Astrocyte (in vitro differentiated cells and primary cell): ENCODE measurements at regions not wholly inside any gene's neighbourhood (a gene's known extent, or its start where the extent isn't known, plus 50 kb on each side); places are given as distances from the start of the nearest gene placed in this dataset.

Experiments used
- DNase-seq: peaks from one replicate; pipeline ENCODE4 v3.0.0-alpha.2; 2010; ENCODE audit warnings: low read depth
- FAIRE-seq: peaks from 2 replicates; lab custom pipeline; 2011; peaks lifted over from hg19 to GRCh38; lab: Jason Lieb, UNC
- H2AFZ ChIP-seq: 2 replicates; pipeline ENCODE4 v1.6.0; 2012; ENCODE audit warnings: low read depth, low read length, inconsistent platforms
- H3K27ac ChIP-seq: 2 replicates; pipeline ENCODE4 v1.5.1; 2011; ENCODE audit warnings: low read depth, low read length, inconsistent platforms
- H3K27me3 ChIP-seq: 2 replicates; pipeline ENCODE4 v1.6.0; 2011; ENCODE audit warnings: low read length, inconsistent platforms; ENCODE audit not compliant: insufficient read depth
- H3K36me3 ChIP-seq: 2 replicates; pipeline ENCODE4 v1.5.1; 2011; ENCODE audit warnings: low read length, inconsistent platforms; ENCODE audit not compliant: insufficient read depth
- H3K4me1 ChIP-seq: 2 replicates; pipeline ENCODE4 v1.5.1; 2011; ENCODE audit warnings: low read length, inconsistent platforms; ENCODE audit not compliant: insufficient read depth
- H3K4me2 ChIP-seq: 2 replicates; pipeline ENCODE4 v1.6.0; 2012; ENCODE audit warnings: low read length, inconsistent platforms
- H3K4me3 ChIP-seq: 2 replicates; pipeline ENCODE4 v1.5.1; 2011; ENCODE audit warnings: low read depth, mild to moderate bottlenecking, low read length, inconsistent platforms; ENCODE audit not compliant: insufficient read depth
- H3K79me2 ChIP-seq: 2 replicates; pipeline ENCODE4 v1.6.0; 2012; ENCODE audit warnings: mild to moderate bottlenecking, low read length, inconsistent platforms; ENCODE audit not compliant: insufficient read depth
- H3K9ac ChIP-seq: 2 replicates; pipeline ENCODE4 v1.6.0; 2012; ENCODE audit warnings: mild to moderate bottlenecking, low read length, inconsistent platforms
- H3K9me3 ChIP-seq: 2 replicates; pipeline ENCODE4 v1.5.1; 2012; ENCODE audit warnings: low read depth, mild to moderate bottlenecking, low read length, inconsistent platforms; ENCODE audit not compliant: insufficient read depth
- H4K20me1 ChIP-seq: 2 replicates; pipeline ENCODE4 v1.6.0; 2012; ENCODE audit warnings: low read length, inconsistent platforms; ENCODE audit not compliant: insufficient read depth
- H3K27ac Mint-ChIP-seq: one replicate; pipeline ENCODE4 v1.8.0; 2021; ENCODE audit warnings: mild to moderate bottlenecking, mixed read lengths; ENCODE audit not compliant: unreplicated experiment
- H3K27me3 Mint-ChIP-seq: one replicate; pipeline ENCODE4 v1.8.0; 2021; ENCODE audit warnings: low read depth, mixed read lengths; ENCODE audit not compliant: unreplicated experiment
- H3K36me3 Mint-ChIP-seq: one replicate; pipeline ENCODE4 v1.8.0; 2021; ENCODE audit warnings: low read depth, mixed read lengths; ENCODE audit not compliant: unreplicated experiment
- H3K4me1 Mint-ChIP-seq: one replicate; pipeline ENCODE4 v1.8.0; 2021; ENCODE audit warnings: low read depth, mixed read lengths; ENCODE audit not compliant: unreplicated experiment
- H3K4me3 Mint-ChIP-seq: one replicate; pipeline ENCODE4 v1.8.0; 2021; ENCODE audit warnings: mild to moderate bottlenecking, moderate library complexity, mixed read lengths; ENCODE audit not compliant: unreplicated experiment
- H3K9me3 Mint-ChIP-seq: one replicate; pipeline ENCODE4 v1.8.0; 2021; ENCODE audit warnings: mild to moderate bottlenecking, mixed read lengths; ENCODE audit not compliant: unreplicated experiment
- CTCF ChIP-seq: IDR thresholded peaks from 2 replicates; pipeline ENCODE4 v1.5.1; 2011; ENCODE audit warnings: low read depth, mild to moderate bottlenecking, inconsistent platforms, low read length, moderate library complexity; ENCODE audit not compliant: insufficient read depth
- EZH2 ChIP-seq: IDR thresholded peaks from 2 replicates; pipeline ENCODE4 v1.6.1; 2012; ENCODE audit warnings: mild to moderate bottlenecking, low read length, inconsistent platforms; ENCODE audit not compliant: insufficient read depth

DNA sequence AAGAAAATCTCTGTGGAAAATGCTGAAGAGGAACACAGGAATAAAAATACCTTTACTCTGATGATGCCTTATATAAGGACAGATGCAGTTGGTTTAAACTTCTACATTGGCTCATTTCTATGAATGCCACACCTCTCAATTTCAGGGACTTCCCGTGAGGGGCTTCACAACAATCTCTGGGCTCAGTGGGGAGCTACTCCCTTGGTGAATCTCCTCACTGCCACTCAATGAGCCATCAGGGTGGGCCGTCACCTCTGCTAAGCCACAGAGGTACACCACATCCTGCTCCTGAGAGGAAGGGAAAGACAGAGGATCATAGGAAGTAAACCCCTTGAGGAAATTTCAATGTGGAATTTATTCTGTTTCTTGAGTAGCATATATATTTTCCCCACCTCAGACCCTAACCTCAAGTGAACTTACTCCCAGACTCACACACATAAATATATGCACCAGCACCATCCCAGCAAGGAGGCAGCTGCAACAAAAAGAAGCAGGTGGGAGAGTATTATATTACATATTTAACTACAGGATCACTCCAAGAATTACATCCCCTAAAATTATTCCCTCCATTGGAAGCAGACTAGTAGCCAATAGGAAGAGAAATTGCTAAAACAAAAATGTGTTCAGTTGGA lies 63.3 kb upstream of the PRSS1 start:
- FAIRE-seq: no peak
- no peak overlapping the region for H3K27ac Mint-ChIP-seq

DNA sequence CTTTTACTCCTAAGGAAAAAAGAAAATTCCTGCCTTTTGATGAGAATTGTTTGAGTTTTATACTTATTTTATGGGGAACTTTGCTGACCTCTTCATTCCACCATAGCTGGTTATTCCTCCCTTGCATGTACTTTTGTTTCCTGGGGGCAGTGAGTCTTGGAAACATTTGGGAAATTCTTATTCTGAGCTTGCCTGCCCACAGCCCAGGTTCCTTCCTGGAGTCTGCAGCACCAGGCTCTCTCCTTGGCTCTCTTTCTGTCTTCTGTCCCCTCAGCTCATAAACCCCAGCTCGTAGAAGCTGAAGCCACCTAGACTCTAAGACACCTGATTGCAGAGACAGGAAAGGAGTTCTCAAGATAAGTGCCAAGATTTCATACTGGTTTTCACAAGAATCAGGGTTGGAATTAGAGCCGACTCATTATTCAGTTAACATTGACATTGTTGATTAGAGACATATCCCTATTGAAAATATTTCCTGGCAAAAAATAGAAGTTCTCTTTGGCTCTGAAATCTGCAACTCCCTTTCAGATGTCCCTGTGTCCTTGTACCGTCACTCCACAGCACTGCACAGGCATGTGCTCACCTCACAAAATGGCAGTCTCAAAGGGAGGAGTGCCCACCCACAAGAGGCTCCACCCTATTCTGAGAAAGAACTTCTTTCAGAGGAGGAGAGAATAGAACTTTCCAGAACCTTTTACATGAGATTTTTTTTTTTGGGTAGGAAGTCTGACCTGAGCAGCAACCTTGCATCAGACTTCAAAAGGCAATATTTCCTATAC lies 67.8 kb upstream of the PRSS1 start:
- no peak overlapping the region for H3K4me2 ChIP-seq
- H3K9me3 ChIP-seq: no peaks in the 10 kb centered on the region
- no peak for FAIRE-seq
- no peaks in the 10 kb centered on the region for H3K79me2 ChIP-seq
- no peak for DNase-seq
- TF ChIP-seq EZH2 (no peak), CTCF (no peak)
- Mint-ChIP-seq H3K4me3 (no peak overlapping the region), H3K27ac (no peak overlapping the region), H3K9me3 (no peaks in the 10 kb centered on the region), H3K36me3 (no peaks in the 10 kb centered on the region), H3K27me3 (no peaks in the 10 kb centered on the region), H3K4me1 (no peaks in the 10 kb centered on the region)
- no peaks in the 10 kb centered on the region for H3K36me3 ChIP-seq
- H3K4me1 ChIP-seq: no peaks in the 10 kb centered on the region
- no peak overlapping the region for H3K27ac ChIP-seq
- no peaks in the 10 kb centered on the region for H4K20me1 ChIP-seq
- H3K4me3 ChIP-seq: no peak overlapping the region
- no peaks in the 10 kb centered on the region for H3K27me3 ChIP-seq
- H3K9ac ChIP-seq: no peak overlapping the region
- H2AFZ ChIP-seq: no peak overlapping the region

More for the DNA sequence above, 63.3 kb upstream of the PRSS1 start:
- Histone ChIP-seq H3K27ac (no peak overlapping the region), H3K9me3 (no peaks in the 10 kb centered on the region), H3K4me3 (no peak overlapping the region), H3K4me1 (no peaks in the 10 kb centered on the region), H3K36me3 (no peaks in the 10 kb centered on the region), H3K9ac (no peak overlapping the region), H3K4me2 (no peak overlapping the region), H4K20me1 (no peaks in the 10 kb centered on the region), H2AFZ (no peak overlapping the region), H3K27me3 (no peaks in the 10 kb centered on the region), H3K79me2 (no peaks in the 10 kb centered on the region)
- DNase-seq: no peak
- H3K36me3 Mint-ChIP-seq: no peaks in the 10 kb centered on the region
- no peaks in the 10 kb centered on the region for H3K4me1 Mint-ChIP-seq
- H3K9me3 Mint-ChIP-seq: no peaks in the 10 kb centered on the region
- TF ChIP-seq EZH2 (no peak), CTCF (no peak)
- H3K27me3 Mint-ChIP-seq: no peaks in the 10 kb centered on the region
- H3K4me3 Mint-ChIP-seq: no peak overlapping the region

DNA sequence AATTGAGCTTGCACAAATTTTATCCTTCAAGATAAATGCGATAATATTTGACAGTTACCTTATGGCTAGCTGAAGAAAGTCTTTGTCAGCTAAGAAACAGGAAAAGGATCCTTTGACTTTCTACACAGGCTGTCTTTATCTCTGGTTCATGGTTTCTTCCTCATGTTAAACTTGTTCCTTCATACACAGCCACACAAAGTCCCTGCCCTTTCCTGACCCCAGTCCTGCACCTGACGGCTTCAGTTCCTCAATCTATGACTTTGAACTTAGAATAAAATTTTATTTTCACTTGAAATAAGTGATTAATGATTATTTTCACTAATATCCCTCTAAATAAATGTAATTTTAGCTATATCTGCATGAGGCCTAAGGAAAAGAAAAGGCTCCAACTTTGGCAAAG lies 77.8 kb upstream of the PRSS1 start:
- Histone ChIP-seq H3K27ac (no peak overlapping the region), H3K4me2 (no peak overlapping the region), H3K79me2 (no peaks in the 10 kb centered on the region), H3K4me3 (no peak overlapping the region), H3K36me3 (no peaks in the 10 kb centered on the region), H4K20me1 (no peaks in the 10 kb centered on the region), H3K9me3 (no peaks in the 10 kb centered on the region), H3K9ac (no peak overlapping the region), H2AFZ (no peak overlapping the region), H3K27me3 (no peaks in the 10 kb centered on the region), H3K4me1 (no peaks in the 10 kb centered on the region)
- H3K4me1 Mint-ChIP-seq: no peaks in the 10 kb centered on the region
- H3K27me3 Mint-ChIP-seq: no peaks in the 10 kb centered on the region
- no peak overlapping the region for H3K4me3 Mint-ChIP-seq
- FAIRE-seq (no peak), DNase-seq (no peak)
- no peaks in the 10 kb centered on the region for H3K36me3 Mint-ChIP-seq
- no peak overlapping the region for H3K27ac Mint-ChIP-seq
- TF ChIP-seq EZH2 (no peak), CTCF (no peak)
- H3K9me3 Mint-ChIP-seq: peaks cover 3% of the 10 kb centered on the region
